CD4-positive, CD25-positive, alpha-beta regulatory T cell (primary cell): ENCODE measurements at regions not wholly inside any gene's neighbourhood (a gene's known extent, or its start where the extent isn't known, plus 50 kb on each side); places are given as distances from the start of the nearest gene placed in this dataset.

Source experiments
- ATAC-seq, 2 donors: fragments of 150-1000 bp; cut with Tn5 transposase; one replicate each; pipeline ENCODE4 v1.10.0; 2021; ENCODE audit warnings: low read depth in 2 of 2, moderate number of reproducible peaks in 2 of 2, moderate library complexity in 1 of 2
- DNase-seq, 3 donors: peaks; one replicate each; pipeline versions ENCODE4 v3.0.0 to v3.0.0-alpha.2; 2012 to 2022; ENCODE audit warnings: mixed read lengths in 1 of 3
- H3K27ac ChIP-seq: one replicate; pipeline ENCODE4 v1.7.0; 2013; ENCODE audit warnings: mild to moderate bottlenecking, low read length; ENCODE audit not compliant: insufficient read depth, poor library complexity, severe bottlenecking
- H3K27me3 ChIP-seq: one replicate; pipeline ENCODE4 v1.7.0; 2013; ENCODE audit warnings: low read length; ENCODE audit not compliant: control insufficient read depth, insufficient read depth
- H3K36me3 ChIP-seq: one replicate; pipeline ENCODE4 v1.7.0; 2013; ENCODE audit warnings: mild to moderate bottlenecking, low read length, moderate library complexity; ENCODE audit not compliant: control insufficient read depth, insufficient read depth
- H3K4me1 ChIP-seq: 2 replicates; pipeline ENCODE4 v1.7.0; 2013; ENCODE audit warnings: mild to moderate bottlenecking, low read length; ENCODE audit not compliant: insufficient read depth, control insufficient read depth, poor library complexity, severe bottlenecking
- H3K4me3 ChIP-seq: one replicate; pipeline ENCODE4 v1.7.0; 2013; ENCODE audit warnings: low read depth, mild to moderate bottlenecking, low read length, moderate library complexity
- H3K9me3 ChIP-seq, 2 experiments: 1 replicate in 1 of 2; 2 replicates in 1 of 2; pipeline ENCODE4 v1.7.0; 2013; ENCODE audit warnings: low read length in 2 of 2, mild to moderate bottlenecking in 1 of 2, moderate library complexity in 1 of 2; ENCODE audit not compliant: control insufficient read depth in 2 of 2
- H3K27ac Mint-ChIP-seq, 3 donors: one replicate each; pipeline ENCODE4 v1.8.0; 2020 to 2022; ENCODE audit warnings: mild to moderate bottlenecking in 3 of 3, mixed read lengths in 3 of 3, moderate library complexity in 2 of 3
- H3K27me3 Mint-ChIP-seq: one replicate; pipeline ENCODE4 v1.8.0; 2022; ENCODE audit warnings: mild to moderate bottlenecking, mixed read lengths
- H3K36me3 Mint-ChIP-seq: one replicate; pipeline ENCODE4 v1.8.0; 2020; ENCODE audit warnings: mixed read lengths
- H3K4me1 Mint-ChIP-seq, 4 donors: one replicate each; pipeline ENCODE4 v1.8.0; 2020 to 2022; ENCODE audit warnings: mixed read lengths in 4 of 4, mild to moderate bottlenecking in 1 of 4
- H3K4me3 Mint-ChIP-seq, 4 donors: one replicate each; pipeline ENCODE4 v1.8.0; 2020 to 2022; ENCODE audit warnings: mild to moderate bottlenecking in 4 of 4, mixed read lengths in 4 of 4, moderate library complexity in 3 of 4
- H3K9me3 Mint-ChIP-seq, 7 donors: one replicate each; pipeline ENCODE4 v1.8.0; 2020 to 2022; ENCODE audit warnings: mixed read lengths in 7 of 7, mild to moderate bottlenecking in 3 of 7, moderate library complexity in 2 of 7

GRCh38 chr2:182631299-182631698, 84.8 kb upstream of the DNAJC10 start:
- no peaks in the 10 kb centered on the region for H3K4me1 Mint-ChIP-seq
- Histone ChIP-seq H3K27me3 (peaks cover 2% of the 10 kb centered on the region), H3K36me3 (no peaks in the 10 kb centered on the region), H3K27ac (no peak overlapping the region), H3K9me3 (no peaks in the 10 kb centered on the region), H3K4me1 (no peaks in the 10 kb centered on the region), H3K4me3 (no peak overlapping the region)
- DNase-seq (no peak), ATAC-seq (no peak)
- H3K4me3 Mint-ChIP-seq: no peak overlapping the region
- peaks cover 12% of the 10 kb centered on the region for H3K27me3 Mint-ChIP-seq
- H3K36me3 Mint-ChIP-seq: no peaks in the 10 kb centered on the region
- H3K9me3 Mint-ChIP-seq: no peaks in the 10 kb centered on the region
- H3K27ac Mint-ChIP-seq: no peak overlapping the region

- no peak overlapping the region for H3K27ac ChIP-seq
- H3K4me1 ChIP-seq: no peaks in the 10 kb centered on the region
- no peak overlapping the region for H3K4me3 Mint-ChIP-seq
- H3K9me3 Mint-ChIP-seq: no peaks in the 10 kb centered on the region
- H3K4me3 ChIP-seq: no peak overlapping the region
- H3K4me1 Mint-ChIP-seq: no peaks in the 10 kb centered on the region
- peaks cover 2% of the 10 kb centered on the region for H3K27me3 ChIP-seq
- no peaks in the 10 kb centered on the region for H3K36me3 Mint-ChIP-seq
- ATAC-seq (no peak), DNase-seq (no peak)
- no peaks in the 10 kb centered on the region for H3K36me3 ChIP-seq
- no peak overlapping the region for H3K27ac Mint-ChIP-seq
- H3K27me3 Mint-ChIP-seq: peaks cover 16% of the 10 kb centered on the region
- no peaks in the 10 kb centered on the region for H3K9me3 ChIP-seq
These were observed 81.7 kb upstream of the DNAJC10 start for GRCh38 chr2:182634386-182634785.

GRCh38 chr2:182636699-182637098, 79.4 kb upstream of the DNAJC10 start:
- Histone ChIP-seq H3K27ac (no peak overlapping the region), H3K4me1 (no peaks in the 10 kb centered on the region), H3K9me3 (no peaks in the 10 kb centered on the region), H3K4me3 (no peak overlapping the region), H3K36me3 (no peaks in the 10 kb centered on the region), H3K27me3 (peaks cover 2% of the 10 kb centered on the region)
- no peaks in the 10 kb centered on the region for H3K4me1 Mint-ChIP-seq
- no peaks in the 10 kb centered on the region for H3K36me3 Mint-ChIP-seq
- no peak for DNase-seq
- H3K9me3 Mint-ChIP-seq: no peaks in the 10 kb centered on the region
- H3K27ac Mint-ChIP-seq: no peak overlapping the region
- no peak for ATAC-seq
- H3K4me3 Mint-ChIP-seq: no peak overlapping the region
- peaks cover 14% of the 10 kb centered on the region for H3K27me3 Mint-ChIP-seq

GRCh38 chr2:182638667-182639066, 77.4 kb upstream of the DNAJC10 start:
- DNase-seq (no peak), ATAC-seq (no peak)
- H3K27ac Mint-ChIP-seq: no peak overlapping the region
- Histone ChIP-seq H3K4me1 (no peaks in the 10 kb centered on the region), H3K36me3 (no peaks in the 10 kb centered on the region), H3K27ac (no peak overlapping the region), H3K9me3 (no peaks in the 10 kb centered on the region), H3K4me3 (no peak overlapping the region), H3K27me3 (peaks cover 2% of the 10 kb centered on the region)
- H3K36me3 Mint-ChIP-seq: no peaks in the 10 kb centered on the region
- H3K4me1 Mint-ChIP-seq: no peaks in the 10 kb centered on the region
- H3K27me3 Mint-ChIP-seq: peaks cover 12% of the 10 kb centered on the region
- no peaks in the 10 kb centered on the region for H3K9me3 Mint-ChIP-seq
- no peak overlapping the region for H3K4me3 Mint-ChIP-seq

GRCh38 chr2:182639971-182640370, 76.1 kb upstream of the DNAJC10 start:
- no peaks in the 10 kb centered on the region for H3K27me3 ChIP-seq
- H3K9me3 Mint-ChIP-seq: no peaks in the 10 kb centered on the region
- H3K36me3 Mint-ChIP-seq: no peaks in the 10 kb centered on the region
- H3K4me3 Mint-ChIP-seq: no peak overlapping the region
- H3K9me3 ChIP-seq: no peaks in the 10 kb centered on the region
- no peak overlapping the region for H3K27ac Mint-ChIP-seq
- H3K27me3 Mint-ChIP-seq: peaks cover 11% of the 10 kb centered on the region
- H3K27ac ChIP-seq: no peak overlapping the region
- no peaks in the 10 kb centered on the region for H3K36me3 ChIP-seq
- DNase-seq: no peak
- H3K4me1 ChIP-seq: no peaks in the 10 kb centered on the region
- no peaks in the 10 kb centered on the region for H3K4me1 Mint-ChIP-seq
- no peak overlapping the region for H3K4me3 ChIP-seq
- no peak for ATAC-seq

GRCh38 chr2:182642328-182642727, 73.7 kb upstream of the DNAJC10 start:
- ATAC-seq (no peak), DNase-seq (peak in 1 of 3 donors; percentile 35)
- no peaks in the 10 kb centered on the region for H3K36me3 ChIP-seq

GRCh38 chr2:182646763-182647498, 69.1 kb upstream of the DNAJC10 start:
- H3K27ac Mint-ChIP-seq: no peak overlapping the region
- no peaks in the 10 kb centered on the region for H3K27me3 ChIP-seq
- no peak overlapping the region for H3K4me3 ChIP-seq
- no peaks in the 10 kb centered on the region for H3K9me3 Mint-ChIP-seq
- H3K27ac ChIP-seq: no peak overlapping the region
- H3K27me3 Mint-ChIP-seq: peaks cover 5% of the 10 kb centered on the region
- no peak overlapping the region for H3K4me3 Mint-ChIP-seq
- DNase-seq (no peak), ATAC-seq (no peak)
- H3K36me3 ChIP-seq: no peaks in the 10 kb centered on the region
- H3K9me3 ChIP-seq: no peaks in the 10 kb centered on the region
- peaks cover 0 to 2% (median under 1%) of the 10 kb centered on the region in 4 donors for H3K4me1 Mint-ChIP-seq
- no peaks in the 10 kb centered on the region for H3K36me3 Mint-ChIP-seq
- no peaks in the 10 kb centered on the region for H3K4me1 ChIP-seq

More at GRCh38 chr2:182642328-182642727, 73.7 kb upstream of the DNAJC10 start:
- Histone ChIP-seq H3K4me1 (no peaks in the 10 kb centered on the region), H3K4me3 (no peak overlapping the region), H3K27me3 (no peaks in the 10 kb centered on the region), H3K9me3 (no peaks in the 10 kb centered on the region), H3K27ac (no peak overlapping the region)
- H3K27ac Mint-ChIP-seq: no peak overlapping the region
- no peak overlapping the region for H3K4me3 Mint-ChIP-seq
- H3K27me3 Mint-ChIP-seq: peaks cover 7% of the 10 kb centered on the region
- H3K9me3 Mint-ChIP-seq: no peaks in the 10 kb centered on the region
- H3K4me1 Mint-ChIP-seq: no peaks in the 10 kb centered on the region
- H3K36me3 Mint-ChIP-seq: no peaks in the 10 kb centered on the region

GRCh38 chr2:182647499-182647787, 68.6 kb upstream of the DNAJC10 start:
- no peaks in the 10 kb centered on the region for H3K27me3 ChIP-seq
- ATAC-seq (no peak), DNase-seq (no peak)
- H3K27ac ChIP-seq: no peak overlapping the region
- no peaks in the 10 kb centered on the region for H3K36me3 ChIP-seq
- Mint-ChIP-seq H3K9me3 (no peaks in the 10 kb centered on the region), H3K27me3 (peaks cover 5% of the 10 kb centered on the region), H3K36me3 (no peaks in the 10 kb centered on the region), H3K4me3 (no peak overlapping the region), H3K27ac (no peak overlapping the region), H3K4me1 (peaks cover 4 to 6% (median 5%) of the 10 kb centered on the region in 4 donors)
- H3K9me3 ChIP-seq: no peaks in the 10 kb centered on the region
- H3K4me3 ChIP-seq: no peak overlapping the region
- no peaks in the 10 kb centered on the region for H3K4me1 ChIP-seq
